Neural crest cell (in vitro differentiated cells): ENCODE measurements at regions not wholly inside any gene's neighbourhood (a gene's known extent, or its start where the extent isn't known, plus 50 kb on each side); places are given as distances from the start of the nearest gene placed in this dataset.

Source experiments
- DNase-seq: peaks from one replicate; pipeline ENCODE4 v3.0.0; 2021; ENCODE audit warnings: low read depth, mixed read lengths, low spot score
- H3K27ac Mint-ChIP-seq: one replicate; pipeline ENCODE4 v1.8.0; 2021; ENCODE audit warnings: mild to moderate bottlenecking, mixed read lengths; ENCODE audit not compliant: unreplicated experiment
- H3K27me3 Mint-ChIP-seq: 2 replicates; pipeline ENCODE4 v1.8.0; 2021; ENCODE audit warnings: low read depth, mild to moderate bottlenecking, mixed read lengths
- H3K36me3 Mint-ChIP-seq: 2 replicates; pipeline ENCODE4 v1.8.0; 2021; ENCODE audit warnings: low read depth, mild to moderate bottlenecking, mixed read lengths
- H3K4me1 Mint-ChIP-seq: 2 replicates; pipeline ENCODE4 v1.8.0; 2021; ENCODE audit warnings: mixed read lengths
- H3K4me3 Mint-ChIP-seq: one replicate; pipeline ENCODE4 v1.8.0; 2021; ENCODE audit warnings: mild to moderate bottlenecking, mixed read lengths
- H3K9me3 Mint-ChIP-seq: 2 replicates; pipeline ENCODE4 v1.8.0; 2021; ENCODE audit warnings: mixed read lengths
- TF ChIP-seq, protein P1 (sequence below): fragments of 200-600 bp; sonication (generic); conservative IDR thresholded peaks from 2 replicates; pipeline ENCODE4 v1.5.0; 2021; ENCODE audit warnings: antibody characterized with exemption, mild to moderate bottlenecking

GRCh38 chr18:40812981-40813515 is 1142.0 kb upstream of the PIK3C3 start:
- H3K9me3 Mint-ChIP-seq: no peaks in the 10 kb centered on the region
- no peaks in the 10 kb centered on the region for H3K36me3 Mint-ChIP-seq
- no peaks in the 10 kb centered on the region for H3K27me3 Mint-ChIP-seq

GRCh38 chr18:40810372-40810771 is 1144.7 kb upstream of the PIK3C3 start:
- TF ChIP-seq, protein P1, sequence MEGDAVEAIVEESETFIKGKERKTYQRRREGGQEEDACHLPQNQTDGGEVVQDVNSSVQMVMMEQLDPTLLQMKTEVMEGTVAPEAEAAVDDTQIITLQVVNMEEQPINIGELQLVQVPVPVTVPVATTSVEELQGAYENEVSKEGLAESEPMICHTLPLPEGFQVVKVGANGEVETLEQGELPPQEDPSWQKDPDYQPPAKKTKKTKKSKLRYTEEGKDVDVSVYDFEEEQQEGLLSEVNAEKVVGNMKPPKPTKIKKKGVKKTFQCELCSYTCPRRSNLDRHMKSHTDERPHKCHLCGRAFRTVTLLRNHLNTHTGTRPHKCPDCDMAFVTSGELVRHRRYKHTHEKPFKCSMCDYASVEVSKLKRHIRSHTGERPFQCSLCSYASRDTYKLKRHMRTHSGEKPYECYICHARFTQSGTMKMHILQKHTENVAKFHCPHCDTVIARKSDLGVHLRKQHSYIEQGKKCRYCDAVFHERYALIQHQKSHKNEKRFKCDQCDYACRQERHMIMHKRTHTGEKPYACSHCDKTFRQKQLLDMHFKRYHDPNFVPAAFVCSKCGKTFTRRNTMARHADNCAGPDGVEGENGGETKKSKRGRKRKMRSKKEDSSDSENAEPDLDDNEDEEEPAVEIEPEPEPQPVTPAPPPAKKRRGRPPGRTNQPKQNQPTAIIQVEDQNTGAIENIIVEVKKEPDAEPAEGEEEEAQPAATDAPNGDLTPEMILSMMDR: no peak
- Mint-ChIP-seq H3K27ac (no peak overlapping the region), H3K36me3 (no peaks in the 10 kb centered on the region), H3K27me3 (no peaks in the 10 kb centered on the region), H3K4me1 (peaks cover 13% of the 10 kb centered on the region), H3K9me3 (no peaks in the 10 kb centered on the region), H3K4me3 (no peak overlapping the region)
- no peak for DNase-seq

More at GRCh38 chr18:40812981-40813515, 1142.0 kb upstream of the PIK3C3 start:
- H3K4me1 Mint-ChIP-seq: no peaks in the 10 kb centered on the region
- DNase-seq: no peak
- TF ChIP-seq, protein P1: no peak
- no peak overlapping the region for H3K27ac Mint-ChIP-seq
- no peak overlapping the region for H3K4me3 Mint-ChIP-seq

GRCh38 chr18:40789286-40789685 is 1165.7 kb upstream of the PIK3C3 start:
- H3K4me3 Mint-ChIP-seq: no peak overlapping the region
- no peaks in the 10 kb centered on the region for H3K36me3 Mint-ChIP-seq
- peaks cover 4% of the 10 kb centered on the region for H3K9me3 Mint-ChIP-seq
- TF ChIP-seq, protein P1: no peak
- no peaks in the 10 kb centered on the region for H3K27me3 Mint-ChIP-seq
- DNase-seq: no peak
- H3K27ac Mint-ChIP-seq: no peak overlapping the region
- no peaks in the 10 kb centered on the region for H3K4me1 Mint-ChIP-seq

GRCh38 chr18:40782453-40783130 is 1172.4 kb upstream of the PIK3C3 start:
- Mint-ChIP-seq H3K27me3 (no peaks in the 10 kb centered on the region), H3K4me3 (no peak overlapping the region), H3K4me1 (no peaks in the 10 kb centered on the region), H3K9me3 (no peaks in the 10 kb centered on the region), H3K36me3 (no peaks in the 10 kb centered on the region), H3K27ac (no peak overlapping the region)
- no peak for DNase-seq
- TF ChIP-seq, protein P1: no peak

- H3K27ac Mint-ChIP-seq: no peak overlapping the region
- H3K27me3 Mint-ChIP-seq: no peaks in the 10 kb centered on the region
- no peaks in the 10 kb centered on the region for H3K4me1 Mint-ChIP-seq
- DNase-seq: no peak
- peaks cover 3% of the 10 kb centered on the region for H3K9me3 Mint-ChIP-seq
- no peak overlapping the region for H3K4me3 Mint-ChIP-seq
- no peaks in the 10 kb centered on the region for H3K36me3 Mint-ChIP-seq
- TF ChIP-seq, protein P1: no peak
These were observed 1185.2 kb upstream of the PIK3C3 start for GRCh38 chr18:40769786-40770185.
